Suprapubic skin (tissue), 4 donors: ENCODE measurements at regions not wholly inside any gene's neighbourhood (a gene's known extent, or its start where the extent isn't known, plus 50 kb on each side); places are given as distances from the start of the nearest gene placed in this dataset.
A peak's percentile ranks its signal among the peaks of the same experiment; 100 is the strongest.

Source experiments
- DNase-seq, 2 donors: peaks; one replicate each; pipeline ENCODE4 v3.0.0-alpha.2; 2019; ENCODE audit warnings: low spot score in 2 of 2
- H3K27ac ChIP-seq: fragments of 200-600 bp; sonication (generic); one replicate; pipeline ENCODE4 v1.5.1; 2019
- H3K27me3 ChIP-seq: fragments of 200-600 bp; sonication (generic); one replicate; pipeline ENCODE4 v1.5.1; 2019
- H3K36me3 ChIP-seq: fragments of 200-600 bp; sonication (generic); one replicate; pipeline ENCODE4 v1.5.1; 2019
- H3K4me1 ChIP-seq: fragments of 200-600 bp; sonication (generic); one replicate; pipeline ENCODE4 v1.5.1; 2019
- H3K4me3 ChIP-seq: fragments of 200-600 bp; sonication (generic); one replicate; pipeline ENCODE4 v1.5.1; 2019; ENCODE audit warnings: mild to moderate bottlenecking
- H3K9me3 ChIP-seq: fragments of 200-600 bp; sonication (generic); one replicate; pipeline ENCODE4 v1.5.1; 2019
- CTCF ChIP-seq, 2 donors: fragments of 200-600 bp in 1 of 2; fragments of 450-650 bp in 1 of 2; sonication (generic) in 1 of 2; IDR thresholded peaks; one replicate each; pipeline ENCODE4 v1.5.1; 2016 to 2019; ENCODE audit warnings: antibody characterized with exemption in 2 of 2, mild to moderate bottlenecking in 1 of 2, moderate library complexity in 1 of 2
- EP300 ChIP-seq: sonication (generic); formaldehyde crosslinking; IDR thresholded peaks from one replicate; pipeline ENCODE4 v1.6.1; 2017; ENCODE audit warnings: antibody characterized with exemption
- POLR2A ChIP-seq, 2 donors: fragments of 450-650 bp; IDR thresholded peaks; one replicate each; pipeline ENCODE4 v1.6.1; 2017; ENCODE audit warnings: antibody characterized with exemption in 2 of 2, mild to moderate bottlenecking in 2 of 2, moderate library complexity in 2 of 2
- POLR2AphosphoS5 ChIP-seq, 3 donors: sonication (generic); formaldehyde crosslinking; IDR thresholded peaks; one replicate each; pipeline ENCODE4 v1.6.1; 2017; ENCODE audit warnings: antibody characterized with exemption in 3 of 3
- WGBS: methylation state at CpG from one replicate; pipeline ENCODE4 v1.1.5; 2018; 5-methylcytosine and 5-hydroxymethylcytosine counted together

- TF ChIP-seq POLR2AphosphoS5 (IDR thresholded peaks at IDR 0.05), result no peak
- TF ChIP-seq EP300, result no peak
- TF ChIP-seq CTCF (IDR thresholded peaks at IDR 0.05), result no peak
- Histone ChIP-seq H3K36me3 (no peaks in the 10 kb centered on the region), H3K4me1 (peaks cover 4% of the 10 kb centered on the region), H3K9me3 (no peaks in the 10 kb centered on the region), H3K27me3 (peaks cover 5% of the 10 kb centered on the region), H3K4me3 (no peak overlapping the region), H3K27ac (peak overlapping the region; percentile 5)
- peak; percentile 78 to 84 for DNase-seq
- 57% methylated on average over 1 of the region's 3 CpGs for WGBS
Measured at GRCh38 chr5:159510282-159510681, 180.0 kb upstream of the IL12B start.

- TF ChIP-seq POLR2A (IDR thresholded peaks at IDR 0.05) (no peak), POLR2AphosphoS5 (IDR thresholded peaks at IDR 0.05) (no peak), EP300 (no peak), CTCF (IDR thresholded peaks at IDR 0.05) (no peak)
- no peak overlapping the region for H3K27ac ChIP-seq
- 84% methylated on average over 2 of the region's 2 CpGs for WGBS
- H3K36me3 ChIP-seq, result no peaks in the 10 kb centered on the region
- H3K27me3 ChIP-seq, result peaks cover 5% of the 10 kb centered on the region
- DNase-seq, result no peak
- no peak overlapping the region for H3K4me3 ChIP-seq
- peaks cover 4% of the 10 kb centered on the region for H3K4me1 ChIP-seq
- H3K9me3 ChIP-seq, result no peaks in the 10 kb centered on the region
Measured at GRCh38 chr5:159511570-159511969, 181.3 kb upstream of the IL12B start.

DNA sequence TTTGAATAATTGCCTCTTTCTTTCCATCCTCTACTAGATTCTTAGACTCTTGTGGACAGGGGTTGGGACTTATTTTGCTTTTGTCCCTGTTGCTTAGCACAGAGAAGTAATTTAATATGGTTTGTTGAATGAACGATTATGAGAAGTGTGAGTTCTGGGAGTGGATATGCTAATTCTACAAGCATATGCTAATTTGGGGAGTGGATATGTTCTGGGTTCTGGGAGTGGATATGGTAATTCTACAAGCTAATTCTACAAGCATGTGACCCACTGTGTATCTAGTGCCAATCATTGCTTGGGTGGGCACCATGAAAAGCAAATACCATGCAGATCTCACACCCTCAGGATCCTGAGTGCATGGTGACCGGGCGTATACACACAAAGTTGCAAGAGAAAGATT lies 181.8 kb upstream of the IL12B start:
- DNase-seq, result no peak
- Histone ChIP-seq H3K4me3 (no peak overlapping the region), H3K4me1 (peaks cover 4% of the 10 kb centered on the region), H3K27me3 (peaks cover 5% of the 10 kb centered on the region), H3K36me3 (no peaks in the 10 kb centered on the region), H3K9me3 (no peaks in the 10 kb centered on the region), H3K27ac (no peak overlapping the region)
- no peak for TF ChIP-seq EP300
- TF ChIP-seq POLR2AphosphoS5 (IDR thresholded peaks at IDR 0.05), result no peak
- TF ChIP-seq CTCF (IDR thresholded peaks at IDR 0.05), result no peak
- no peak for TF ChIP-seq POLR2A (IDR thresholded peaks at IDR 0.05)
- 90% methylated on average over 3 of the region's 3 CpGs for WGBS

DNA sequence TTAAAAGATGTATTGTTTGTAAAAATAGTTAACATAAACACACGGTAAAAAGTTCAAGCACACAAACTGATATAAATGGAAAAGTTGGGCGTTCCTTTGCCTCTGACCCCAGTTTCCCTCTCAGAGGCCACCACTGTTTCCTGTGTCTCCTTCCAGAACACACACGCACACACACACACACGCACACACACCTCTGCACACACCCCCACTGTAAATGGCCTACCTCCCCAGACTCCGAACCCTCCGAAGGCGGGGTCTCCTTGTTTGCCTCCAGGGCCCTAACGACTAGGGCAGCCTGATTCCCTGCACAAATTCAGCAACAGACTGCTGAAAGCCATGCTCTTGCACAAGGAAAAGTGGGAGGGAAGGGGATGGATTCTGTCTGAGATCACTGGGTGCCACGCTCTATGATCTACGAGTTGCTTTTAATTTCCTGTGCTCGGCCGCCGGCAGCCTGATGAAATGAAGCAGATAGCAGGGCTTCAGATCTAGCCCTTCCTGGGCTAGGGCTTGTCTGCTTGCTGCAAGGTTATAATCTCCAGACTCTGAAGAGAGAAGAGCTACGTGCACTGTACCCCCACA lies 184.0 kb upstream of the IL12B start:
- peaks cover 5% of the 10 kb centered on the region for H3K27me3 ChIP-seq
- no peak overlapping the region for H3K4me3 ChIP-seq
- H3K4me1 ChIP-seq, result peaks cover 11% of the 10 kb centered on the region
- TF ChIP-seq POLR2AphosphoS5 (IDR thresholded peaks at IDR 0.05), result no peak
- TF ChIP-seq EP300, result no peak
- TF ChIP-seq POLR2A (IDR thresholded peaks at IDR 0.05), result no peak
- TF ChIP-seq CTCF (IDR thresholded peaks at IDR 0.05), result no peak
- H3K27ac ChIP-seq, result no peak overlapping the region
- H3K9me3 ChIP-seq, result no peaks in the 10 kb centered on the region
- 80% methylated on average over 14 of the region's 14 CpGs for WGBS
- H3K36me3 ChIP-seq, result no peaks in the 10 kb centered on the region
- no peak for DNase-seq

DNA sequence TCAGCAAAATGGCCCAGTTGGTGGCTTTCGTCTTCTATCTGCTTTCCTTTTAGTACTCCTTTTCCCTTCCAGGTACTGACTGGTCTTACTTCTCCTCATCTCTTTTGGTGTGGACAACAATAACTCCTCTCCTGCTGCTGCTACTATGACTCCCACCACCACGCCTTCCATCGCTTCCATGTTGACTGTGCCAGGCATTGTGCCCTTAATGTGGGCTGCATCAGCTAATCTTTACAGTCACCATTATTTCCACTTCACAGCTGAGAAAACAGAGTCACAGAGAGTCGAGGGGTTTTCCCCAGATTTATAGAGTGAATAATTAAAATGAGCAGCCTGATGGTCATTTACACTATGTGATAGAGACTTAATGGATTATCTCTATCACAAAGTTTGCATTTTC lies 184.9 kb upstream of the IL12B start:
- H3K27ac ChIP-seq, result no peak overlapping the region
- H3K9me3 ChIP-seq, result no peaks in the 10 kb centered on the region
- H3K36me3 ChIP-seq, result no peaks in the 10 kb centered on the region
- peaks cover 11% of the 10 kb centered on the region for H3K4me1 ChIP-seq
- TF ChIP-seq EP300, result no peak
- no peak for DNase-seq
- WGBS, result 88% methylated on average over 4 of the region's 4 CpGs
- peaks cover 5% of the 10 kb centered on the region for H3K27me3 ChIP-seq
- no peak overlapping the region for H3K4me3 ChIP-seq

DNA sequence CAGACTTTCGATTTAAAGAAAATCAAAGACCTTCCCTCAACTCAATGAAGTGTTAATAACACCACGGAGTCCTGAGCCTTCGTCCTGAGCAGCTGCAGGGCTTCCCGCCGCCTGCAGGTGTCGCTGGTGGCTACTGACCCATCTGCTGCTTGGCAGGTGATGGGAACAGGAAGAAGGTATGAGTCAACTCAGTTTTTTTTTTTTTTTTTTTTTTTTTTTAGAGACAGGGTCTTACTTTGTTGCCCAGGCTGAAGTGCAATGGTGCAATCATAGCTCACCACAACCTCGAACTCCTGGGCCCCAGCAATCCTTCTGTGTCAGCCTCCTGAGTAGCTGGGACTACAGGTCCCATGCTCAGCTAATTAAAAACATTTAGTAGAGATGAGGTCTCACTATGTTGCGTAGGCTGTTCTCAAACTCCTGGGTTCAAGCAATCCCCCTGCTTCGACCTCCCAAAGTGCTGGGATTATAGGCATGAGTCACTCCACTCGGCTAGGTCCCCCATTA lies 185.7 kb upstream of the IL12B start:
- 50% methylated on average over 10 of the region's 10 CpGs for WGBS

More for the DNA sequence above, 185.7 kb upstream of the IL12B start:
- DNase-seq, result no peak
- Histone ChIP-seq H3K9me3 (no peaks in the 10 kb centered on the region), H3K27me3 (peaks cover 5% of the 10 kb centered on the region), H3K36me3 (no peaks in the 10 kb centered on the region), H3K27ac (no peak overlapping the region), H3K4me1 (peaks cover 8% of the 10 kb centered on the region), H3K4me3 (no peak overlapping the region)
- peak; percentile 58 to 59 for TF ChIP-seq CTCF (IDR thresholded peaks at IDR 0.05)
- no peak for TF ChIP-seq POLR2AphosphoS5 (IDR thresholded peaks at IDR 0.05)
